HG02623 (cell line): ENCODE measurements at regions not wholly inside any gene's neighbourhood (a gene's known extent, or its start where the extent isn't known, plus 50 kb on each side); places are given as distances from the start of the nearest gene placed in this dataset.
"Not testable (repeated sequence)": the region's sequence is repeated elsewhere in the genome, so short reads cannot be mapped to it uniquely, and the experiment has no call there.

Experiments
- ATAC-seq: cut with Tn5 transposase; IDR thresholded peaks from one replicate; pipeline ENCODE4 v1.9.1; 2021; ENCODE audit warnings: moderate library complexity; ENCODE audit not compliant: unreplicated experiment

DNA sequence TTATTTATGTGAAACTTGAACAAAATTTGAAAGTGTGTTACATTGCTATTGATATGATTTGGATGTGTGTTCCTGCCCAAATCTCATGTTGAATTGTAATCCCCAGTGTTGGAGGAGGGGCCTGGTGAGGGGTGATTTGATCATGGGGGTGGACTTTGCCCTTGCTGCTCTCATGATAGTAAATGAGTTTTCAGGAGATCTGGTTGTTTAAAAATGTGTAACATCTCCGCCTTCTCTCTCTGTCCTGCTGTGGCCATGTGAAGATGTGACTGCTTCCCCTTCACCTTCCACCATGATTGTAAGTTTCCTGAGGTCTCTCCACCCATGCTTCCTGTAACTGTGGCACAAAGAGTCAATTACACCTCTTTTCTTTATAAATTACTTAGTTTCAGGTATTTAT is 1731.0 kb downstream of the SLITRK5 start:
- no peak for ATAC-seq

GRCh38 chr13:89406096-89406495 is 1734.9 kb downstream of the SLITRK5 start:
- ATAC-seq: not testable (repeated sequence)

- ATAC-seq: no peak
These were observed 1736.2 kb downstream of the SLITRK5 start for GRCh38 chr13:89407357-89407756.

GRCh38 chr13:89432997-89433396 is 1761.8 kb downstream of the SLITRK5 start:
- no peak for ATAC-seq

GRCh38 chr13:89434624-89435023 is 1763.5 kb downstream of the SLITRK5 start:
- not testable (repeated sequence) for ATAC-seq

DNA sequence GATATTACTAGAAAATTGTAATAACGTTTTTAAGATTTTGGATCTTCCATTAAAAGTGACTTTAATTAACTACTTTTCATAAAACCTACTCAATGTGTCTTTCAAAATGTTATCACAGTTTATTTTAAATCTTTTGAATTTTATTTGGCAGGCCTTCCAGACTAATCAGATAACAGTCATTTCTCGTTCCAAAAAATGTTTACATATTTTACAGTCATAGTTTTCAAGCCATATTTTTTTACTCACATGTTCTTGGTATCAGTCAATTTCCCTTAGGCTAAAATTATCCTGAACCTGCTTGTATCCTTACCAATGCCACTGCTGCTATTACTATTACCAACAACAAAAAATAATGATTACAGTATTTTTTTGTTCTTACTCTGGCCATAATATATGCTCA is 1783.5 kb downstream of the SLITRK5 start:
- no peak for ATAC-seq

GRCh38 chr13:89455225-89455624 is 1784.1 kb downstream of the SLITRK5 start:
- no peak for ATAC-seq

GRCh38 chr13:89455741-89456140 is 1784.6 kb downstream of the SLITRK5 start:
- ATAC-seq: no peak

- no peak for ATAC-seq
These were observed 1786.8 kb downstream of the SLITRK5 start for GRCh38 chr13:89457977-89458376.

GRCh38 chr13:89458456-89458855 is 1787.3 kb downstream of the SLITRK5 start:
- no peak for ATAC-seq

DNA sequence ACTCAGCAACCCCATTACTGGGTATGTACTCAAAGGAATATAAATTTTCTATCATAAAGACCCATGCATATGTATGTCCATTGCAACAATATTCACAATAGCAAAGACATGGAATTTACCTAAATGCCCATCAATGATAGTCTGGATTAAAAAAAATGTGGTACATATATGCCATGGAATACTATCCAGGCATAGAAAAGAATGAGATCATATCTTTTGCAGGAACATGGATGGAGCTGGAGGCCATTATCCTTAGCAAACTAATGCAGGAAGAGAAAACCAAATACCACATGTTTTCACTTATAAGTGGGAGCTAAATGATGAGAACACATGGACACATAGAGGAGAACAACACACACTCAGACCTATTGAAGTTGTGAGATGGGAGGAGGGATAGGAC is 1789.7 kb downstream of the SLITRK5 start:
- ATAC-seq: not testable (repeated sequence)

DNA sequence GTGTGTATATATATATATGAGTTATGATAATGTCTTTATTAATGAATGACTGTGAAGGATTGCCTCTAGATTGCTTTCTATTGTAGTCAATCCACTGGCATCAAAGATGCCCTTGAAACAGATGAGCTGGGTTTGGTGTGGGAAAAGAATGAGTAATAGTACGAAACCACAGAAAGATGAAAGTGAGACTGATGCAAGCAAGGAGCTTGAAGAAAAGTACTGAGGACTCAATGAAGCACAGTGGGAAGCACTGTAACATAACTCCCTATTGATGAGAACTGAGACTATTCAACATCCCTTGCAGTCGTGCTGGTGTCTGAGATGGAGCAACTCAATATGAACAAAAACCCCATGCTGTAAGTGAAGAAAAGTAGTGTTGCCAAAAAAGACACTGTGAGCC is 1794.2 kb downstream of the SLITRK5 start:
- ATAC-seq: peak; percentile 81

GRCh38 chr13:89468081-89468480 is 1796.9 kb downstream of the SLITRK5 start:
- no peak for ATAC-seq

DNA sequence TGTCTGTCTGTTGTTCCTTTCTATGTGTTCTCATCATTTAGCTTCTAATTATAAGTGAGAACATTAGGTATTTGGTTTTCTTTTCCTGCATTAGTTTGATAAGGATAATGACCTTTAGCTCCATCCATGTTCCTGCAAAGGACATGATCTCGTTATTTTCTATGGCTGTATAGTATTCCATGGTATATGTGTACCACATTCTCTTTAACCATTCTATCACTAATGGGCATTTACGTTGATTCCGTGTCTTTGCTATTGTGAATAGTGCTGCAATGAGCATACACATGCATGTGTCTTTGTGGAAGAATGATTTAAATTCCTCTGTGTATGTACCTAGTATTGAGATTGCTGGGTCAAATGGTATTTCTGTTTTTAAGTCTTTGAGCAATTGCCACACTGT is 1799.7 kb downstream of the SLITRK5 start:
- no peak for ATAC-seq

DNA sequence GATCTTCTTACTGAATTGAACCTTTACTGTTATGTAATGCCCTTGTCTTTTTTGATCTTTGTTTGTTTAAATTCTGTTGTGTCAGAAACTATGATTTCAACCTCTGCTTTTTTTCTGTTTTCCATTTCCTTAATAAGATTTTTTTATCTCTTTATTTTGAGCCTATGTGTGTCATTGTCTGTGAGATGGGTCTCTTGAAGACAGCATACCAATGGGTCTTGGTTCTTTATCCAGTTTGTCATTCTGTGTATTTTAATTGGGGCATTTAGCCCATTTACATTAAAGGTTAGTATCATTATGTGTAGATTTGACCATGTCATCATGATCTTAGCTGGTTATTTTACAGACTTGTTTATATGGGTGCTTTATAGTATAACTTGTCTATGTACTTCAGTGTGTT is 1803.3 kb downstream of the SLITRK5 start:
- ATAC-seq: no peak

GRCh38 chr13:89486065-89486464 is 1814.9 kb downstream of the SLITRK5 start:
- no peak for ATAC-seq

GRCh38 chr13:89486709-89487108 is 1815.5 kb downstream of the SLITRK5 start:
- ATAC-seq: no peak

DNA sequence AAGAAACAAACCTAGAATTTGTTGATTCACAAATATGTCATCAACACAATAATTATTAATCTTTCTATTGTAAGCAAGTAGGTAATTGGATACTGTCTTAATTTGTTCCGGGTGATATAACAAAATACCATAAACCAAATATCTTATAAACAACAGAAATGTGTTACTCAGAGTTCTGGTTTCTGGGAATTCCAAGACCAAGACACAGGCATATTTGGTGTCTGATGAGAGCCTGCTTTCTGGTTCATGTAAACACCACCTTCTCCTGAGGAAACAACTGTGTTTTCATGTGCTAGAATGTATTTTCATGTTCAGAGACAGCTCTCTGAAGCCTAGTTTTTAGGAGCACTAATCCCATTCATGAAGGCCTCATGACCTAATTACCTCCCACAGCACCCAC is 1819.5 kb downstream of the SLITRK5 start:
- no peak for ATAC-seq

DNA sequence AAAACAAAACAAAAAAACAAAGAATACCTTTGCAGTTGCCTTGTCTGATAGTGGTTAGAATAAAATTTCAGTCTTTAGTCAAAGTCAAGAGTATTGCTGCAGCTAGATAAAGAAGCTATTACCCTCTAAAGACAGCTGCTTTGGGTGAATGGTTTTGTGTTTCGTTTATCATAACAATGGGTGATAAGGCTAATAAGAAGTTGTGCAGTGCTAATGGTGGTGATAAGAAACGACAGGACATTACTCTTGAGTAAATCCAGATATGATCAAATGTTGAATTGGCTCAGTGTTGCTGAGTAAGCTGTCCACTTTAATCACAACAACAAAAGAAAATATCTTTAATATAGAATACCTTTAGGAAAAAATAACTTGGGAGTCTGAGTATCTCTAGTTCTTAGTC is 1825.3 kb downstream of the SLITRK5 start:
- no peak for ATAC-seq

- no peak for ATAC-seq
These were observed 1826.5 kb downstream of the SLITRK5 start for GRCh38 chr13:89497658-89498057.

DNA sequence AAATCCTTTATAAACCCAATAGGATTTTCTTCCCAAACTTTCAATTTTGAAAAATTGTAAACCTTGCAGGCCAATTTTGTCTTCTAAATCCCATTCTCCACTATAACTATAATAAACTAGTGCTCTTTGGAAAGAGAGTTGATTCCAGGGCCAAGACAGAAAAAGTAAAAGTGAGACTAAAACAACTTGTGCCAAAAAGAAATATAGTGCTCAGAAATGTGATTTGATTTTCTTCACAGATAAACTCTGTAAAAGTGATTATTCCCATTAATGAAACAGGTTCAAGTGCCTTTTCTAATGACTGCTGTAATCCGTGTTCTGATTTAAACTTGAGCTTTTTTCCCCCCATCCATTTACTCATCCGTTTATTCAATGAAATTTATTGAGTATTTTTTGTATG is 1831.1 kb downstream of the SLITRK5 start:
- no peak for ATAC-seq

- no peak for ATAC-seq
These were observed 1832.8 kb upstream of the MIR17HG start for GRCh38 chr13:89514534-89515312.

DNA sequence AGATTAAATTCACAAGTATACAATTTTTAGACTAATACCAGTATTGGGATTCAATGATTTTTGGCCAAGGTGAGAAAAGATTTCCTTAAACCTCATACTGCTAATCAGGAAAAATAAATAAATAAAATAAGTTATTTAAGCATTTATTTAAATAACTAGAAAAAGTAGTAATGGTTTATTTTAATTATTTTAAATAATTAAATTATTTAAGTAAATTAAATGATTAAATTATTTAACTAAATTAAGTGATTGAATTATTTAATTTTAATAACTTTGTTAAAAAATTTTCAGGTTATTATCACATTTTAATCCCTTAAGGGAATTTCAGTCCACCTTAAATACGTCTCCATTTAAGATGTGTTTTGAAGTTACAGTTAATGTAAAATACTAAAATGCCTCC is 1831.5 kb upstream of the MIR17HG start:
- ATAC-seq: no peak
